Nephron (organoid): ENCODE measurements at regions not wholly inside any gene's neighbourhood (a gene's known extent, or its start where the extent isn't known, plus 50 kb on each side); places are given as distances from the start of the nearest gene placed in this dataset.

Experiments
- H3K27ac Mint-ChIP-seq, 3 experiments: 2 replicates each; pipeline ENCODE4 v1.8.0; 2020; ENCODE audit warnings: mixed read lengths in 3 of 3, mild to moderate bottlenecking in 2 of 3, moderate library complexity in 1 of 3
- H3K27me3 Mint-ChIP-seq: 2 replicates; pipeline ENCODE4 v1.8.0; 2021; ENCODE audit warnings: low read depth, mild to moderate bottlenecking, moderate library complexity, mixed read lengths
- H3K36me3 Mint-ChIP-seq: 2 replicates; pipeline ENCODE4 v1.8.0; 2020; ENCODE audit warnings: low read depth, mixed read lengths
- H3K4me1 Mint-ChIP-seq: 2 replicates; pipeline ENCODE4 v1.8.0; 2020; ENCODE audit warnings: mixed read lengths
- H3K4me3 Mint-ChIP-seq, 3 experiments: 2 replicates each; pipeline ENCODE4 v1.8.0; 2020; ENCODE audit warnings: mild to moderate bottlenecking in 3 of 3, mixed read lengths in 3 of 3, moderate library complexity in 2 of 3
- H3K9me3 Mint-ChIP-seq: 2 replicates; pipeline ENCODE4 v1.8.0; 2020; ENCODE audit warnings: mixed read lengths
- TF ChIP-seq, protein P1 (sequence below), 3 experiments: fragments of 200-600 bp; sonication (generic); IDR thresholded peaks; one replicate each; pipeline ENCODE4 v1.5.0; 2021; ENCODE audit warnings: antibody characterized with exemption in 3 of 3; ENCODE audit not compliant: unreplicated experiment in 3 of 3

GRCh38 chr12:72094490-72094889, 155.8 kb downstream of the TPH2 start:
- H3K9me3 Mint-ChIP-seq: peaks cover 7% of the 10 kb centered on the region
- H3K27me3 Mint-ChIP-seq: no peaks in the 10 kb centered on the region
- H3K4me1 Mint-ChIP-seq: no peaks in the 10 kb centered on the region
- TF ChIP-seq, protein P1, sequence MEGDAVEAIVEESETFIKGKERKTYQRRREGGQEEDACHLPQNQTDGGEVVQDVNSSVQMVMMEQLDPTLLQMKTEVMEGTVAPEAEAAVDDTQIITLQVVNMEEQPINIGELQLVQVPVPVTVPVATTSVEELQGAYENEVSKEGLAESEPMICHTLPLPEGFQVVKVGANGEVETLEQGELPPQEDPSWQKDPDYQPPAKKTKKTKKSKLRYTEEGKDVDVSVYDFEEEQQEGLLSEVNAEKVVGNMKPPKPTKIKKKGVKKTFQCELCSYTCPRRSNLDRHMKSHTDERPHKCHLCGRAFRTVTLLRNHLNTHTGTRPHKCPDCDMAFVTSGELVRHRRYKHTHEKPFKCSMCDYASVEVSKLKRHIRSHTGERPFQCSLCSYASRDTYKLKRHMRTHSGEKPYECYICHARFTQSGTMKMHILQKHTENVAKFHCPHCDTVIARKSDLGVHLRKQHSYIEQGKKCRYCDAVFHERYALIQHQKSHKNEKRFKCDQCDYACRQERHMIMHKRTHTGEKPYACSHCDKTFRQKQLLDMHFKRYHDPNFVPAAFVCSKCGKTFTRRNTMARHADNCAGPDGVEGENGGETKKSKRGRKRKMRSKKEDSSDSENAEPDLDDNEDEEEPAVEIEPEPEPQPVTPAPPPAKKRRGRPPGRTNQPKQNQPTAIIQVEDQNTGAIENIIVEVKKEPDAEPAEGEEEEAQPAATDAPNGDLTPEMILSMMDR (IDR thresholded peaks at IDR 0.05; ENCODE audit: unreplicated experiment in 3 of 3): no peak
- H3K36me3 Mint-ChIP-seq: no peaks in the 10 kb centered on the region
- no peak overlapping the region for H3K27ac Mint-ChIP-seq
- H3K4me3 Mint-ChIP-seq: no peak overlapping the region

DNA sequence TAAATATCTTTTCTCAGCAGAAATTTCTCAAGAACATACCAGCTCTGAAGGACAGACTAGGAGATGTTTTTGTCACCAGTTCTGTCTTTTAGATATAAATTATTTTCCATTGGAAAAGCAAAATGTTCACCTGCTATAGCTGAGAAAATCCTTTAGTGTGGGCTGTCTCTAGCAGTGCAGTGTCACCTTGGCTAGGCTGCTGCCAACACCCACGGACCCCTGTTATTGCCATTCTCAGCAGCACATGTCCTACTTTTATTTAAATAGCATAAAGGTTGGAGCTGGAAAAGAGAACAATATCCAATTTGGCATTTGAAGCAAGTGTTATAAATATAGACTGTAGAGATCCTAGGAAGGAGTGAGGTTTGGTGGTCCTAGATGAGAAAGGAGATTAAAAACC, 156.4 kb downstream of the TPH2 start:
- Mint-ChIP-seq H3K27me3 (no peaks in the 10 kb centered on the region), H3K27ac (no peak overlapping the region), H3K9me3 (peaks cover 7% of the 10 kb centered on the region), H3K4me1 (no peaks in the 10 kb centered on the region), H3K36me3 (no peaks in the 10 kb centered on the region), H3K4me3 (no peak overlapping the region)
- TF ChIP-seq, protein P1 (IDR thresholded peaks at IDR 0.05; ENCODE audit: unreplicated experiment in 3 of 3): no peak

GRCh38 chr12:72098622-72099021, 160.0 kb downstream of the TPH2 start:
- TF ChIP-seq, protein P1 (IDR thresholded peaks at IDR 0.05; ENCODE audit: unreplicated experiment in 3 of 3): no peak
- H3K27me3 Mint-ChIP-seq: no peaks in the 10 kb centered on the region
- no peak overlapping the region for H3K27ac Mint-ChIP-seq
- H3K36me3 Mint-ChIP-seq: no peaks in the 10 kb centered on the region
- no peaks in the 10 kb centered on the region for H3K4me1 Mint-ChIP-seq
- H3K9me3 Mint-ChIP-seq: peaks cover 4% of the 10 kb centered on the region
- no peak overlapping the region for H3K4me3 Mint-ChIP-seq

GRCh38 chr12:72100854-72101253, 162.2 kb downstream of the TPH2 start:
- H3K4me3 Mint-ChIP-seq: no peak overlapping the region
- H3K27ac Mint-ChIP-seq: no peak overlapping the region
- H3K9me3 Mint-ChIP-seq: no peaks in the 10 kb centered on the region
- TF ChIP-seq, protein P1 (IDR thresholded peaks at IDR 0.05; ENCODE audit: unreplicated experiment in 3 of 3): no peak
- no peaks in the 10 kb centered on the region for H3K27me3 Mint-ChIP-seq
- H3K4me1 Mint-ChIP-seq: no peaks in the 10 kb centered on the region
- no peaks in the 10 kb centered on the region for H3K36me3 Mint-ChIP-seq

DNA sequence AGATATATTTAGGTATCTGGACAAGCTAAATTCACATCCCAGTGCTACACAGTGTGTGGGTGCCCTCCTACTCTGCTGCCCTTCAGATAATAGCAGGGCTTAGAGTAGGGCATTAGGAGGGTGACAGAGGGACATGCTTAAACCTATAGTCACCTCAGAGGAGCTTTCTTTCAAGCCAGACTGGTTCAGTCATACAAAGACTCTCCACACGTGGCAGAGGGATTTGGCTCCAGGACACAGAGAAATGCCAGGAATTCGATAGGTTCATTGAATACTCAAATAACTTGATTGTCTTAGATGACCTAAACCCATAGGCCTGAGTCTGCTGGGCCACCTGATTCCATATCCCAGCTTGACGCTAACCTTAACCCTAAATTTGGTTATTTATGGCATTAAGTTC, 163.5 kb downstream of the TPH2 start:
- Mint-ChIP-seq H3K4me1 (no peaks in the 10 kb centered on the region), H3K9me3 (no peaks in the 10 kb centered on the region), H3K36me3 (no peaks in the 10 kb centered on the region), H3K27me3 (no peaks in the 10 kb centered on the region), H3K27ac (no peak overlapping the region), H3K4me3 (no peak overlapping the region)
- TF ChIP-seq, protein P1 (IDR thresholded peaks at IDR 0.05; ENCODE audit: unreplicated experiment in 3 of 3): no peak

- TF ChIP-seq, protein P1 (IDR thresholded peaks at IDR 0.05; ENCODE audit: unreplicated experiment in 3 of 3): no peak
- Mint-ChIP-seq H3K27me3 (no peaks in the 10 kb centered on the region), H3K9me3 (no peaks in the 10 kb centered on the region), H3K27ac (no peak overlapping the region), H3K4me3 (no peak overlapping the region), H3K4me1 (no peaks in the 10 kb centered on the region), H3K36me3 (no peaks in the 10 kb centered on the region)
Observed at GRCh38 chr12:72105849-72106248, 166.3 kb upstream of the TRHDE start.
